ENCODE measurements at regions not wholly inside any gene's neighbourhood (a gene's known extent, or its start where the extent isn't known, plus 50 kb on each side); places are given as distances from the start of the nearest gene placed in this dataset.

- TF ChIP-seq CTCF (conservative IDR thresholded peaks at IDR 0.05; ENCODE audit: low read depth, low read length) = no peak
- no peak for TF ChIP-seq EZH2 (IDR thresholded peaks at IDR 0.05; ENCODE audit: low read length, unreplicated experiment)
Measured at GRCh38 chr5:152641970-152642805, 237.1 kb upstream of the NMUR2 start.
